ENCODE measurements at regions not wholly inside any gene's neighbourhood (a gene's known extent, or its start where the extent isn't known, plus 50 kb on each side); places are given as distances from the start of the nearest gene placed in this dataset.

DNA sequence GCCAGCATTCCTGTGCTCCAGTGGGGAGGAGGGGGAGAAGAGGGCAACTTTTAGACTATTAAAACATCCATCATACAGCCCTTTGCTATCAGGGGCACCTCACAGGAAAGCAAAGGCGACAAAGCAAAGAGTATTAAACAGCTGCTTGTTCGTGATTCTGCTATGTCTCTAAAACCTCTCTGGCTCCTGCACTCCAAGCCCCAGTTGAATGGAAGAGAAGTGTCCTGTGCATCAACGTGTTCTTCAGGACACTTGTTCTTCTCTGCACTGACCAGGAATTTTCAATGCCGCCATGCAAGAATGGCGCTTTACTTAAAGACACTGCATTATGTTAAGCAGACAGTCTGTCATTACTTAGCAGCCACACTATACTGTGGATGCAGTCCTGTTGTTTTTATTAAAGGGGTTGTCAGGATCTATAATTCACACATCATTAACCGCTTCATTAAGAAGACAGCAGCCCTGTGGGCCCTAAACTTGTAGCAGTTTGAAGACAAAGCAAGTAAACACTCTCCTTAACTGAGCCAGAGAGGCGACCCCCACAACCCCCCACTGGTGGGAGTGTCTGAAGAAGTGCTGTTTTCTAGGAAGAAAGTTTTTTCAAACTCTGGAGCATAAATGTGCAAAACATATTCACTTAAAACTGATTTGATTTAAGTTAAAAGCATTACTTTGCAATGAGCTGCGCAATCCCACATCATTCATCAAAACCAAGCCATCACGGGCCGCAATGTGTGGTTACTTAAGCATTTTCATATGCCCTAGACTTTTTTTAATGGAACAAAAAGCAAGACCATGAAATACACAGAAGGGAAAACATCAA lies 164.5 kb downstream of the ZNF608 start:
- no peak for DNase-seq

DNA sequence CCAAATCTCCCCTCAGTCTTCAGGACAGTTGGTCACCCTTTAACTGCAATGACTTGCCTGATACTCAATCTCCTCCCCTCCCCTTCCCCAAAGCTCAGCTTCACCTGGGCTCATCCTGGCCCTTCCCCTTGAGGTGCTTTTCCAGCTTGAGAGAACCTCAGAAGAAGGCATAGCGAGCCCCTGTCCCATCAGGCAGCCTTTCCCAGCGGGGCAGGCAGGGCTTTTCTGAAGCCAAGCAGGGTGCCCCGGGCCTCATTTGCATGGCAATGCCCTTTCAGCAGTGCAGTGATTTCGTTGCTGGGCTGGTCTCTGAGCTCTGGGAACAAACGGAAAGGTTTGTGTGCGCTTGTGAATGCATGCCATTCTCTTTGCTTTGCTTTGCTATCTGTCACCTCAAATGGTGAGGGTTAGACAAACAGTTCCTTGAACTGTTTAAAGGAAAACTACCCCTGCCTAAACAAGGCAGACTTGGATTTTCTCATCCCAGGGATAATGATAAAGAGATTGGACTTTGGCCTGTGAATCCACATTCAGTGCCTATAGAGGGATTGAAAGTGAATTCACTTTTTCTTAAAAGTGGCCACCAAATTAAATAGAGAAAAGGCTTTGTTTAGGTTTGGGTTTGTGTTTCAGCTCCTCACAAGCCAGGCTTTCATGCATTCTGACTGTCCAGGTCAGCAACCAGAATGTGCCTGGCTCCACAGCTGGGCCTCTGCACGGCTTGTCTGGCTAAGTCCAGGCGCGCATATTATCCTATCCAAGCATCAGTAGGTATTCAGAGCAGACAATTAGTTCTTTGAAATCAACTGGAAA lies 165.3 kb downstream of the ZNF608 start:
- DNase-seq, result no peak

DNA sequence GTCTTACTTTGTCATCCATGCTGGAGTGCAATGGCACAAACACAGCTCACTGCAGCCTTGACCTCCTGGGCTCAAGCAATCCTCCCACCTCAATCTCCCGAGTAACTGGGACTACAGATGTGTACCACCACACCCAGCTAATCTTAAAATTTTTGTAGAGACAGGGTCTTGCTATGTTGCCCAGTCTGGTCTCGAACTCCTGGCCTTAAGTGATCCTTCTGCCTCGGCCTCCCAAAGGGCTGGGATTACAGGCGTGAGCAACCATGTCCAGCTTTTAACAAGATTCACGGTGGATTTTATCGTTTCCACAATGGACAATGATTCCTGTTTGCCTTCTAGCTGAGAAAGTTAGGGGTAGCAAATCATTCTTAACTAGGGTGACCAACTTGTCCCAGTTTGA lies 165.9 kb downstream of the ZNF608 start:
- no peak for DNase-seq

DNA sequence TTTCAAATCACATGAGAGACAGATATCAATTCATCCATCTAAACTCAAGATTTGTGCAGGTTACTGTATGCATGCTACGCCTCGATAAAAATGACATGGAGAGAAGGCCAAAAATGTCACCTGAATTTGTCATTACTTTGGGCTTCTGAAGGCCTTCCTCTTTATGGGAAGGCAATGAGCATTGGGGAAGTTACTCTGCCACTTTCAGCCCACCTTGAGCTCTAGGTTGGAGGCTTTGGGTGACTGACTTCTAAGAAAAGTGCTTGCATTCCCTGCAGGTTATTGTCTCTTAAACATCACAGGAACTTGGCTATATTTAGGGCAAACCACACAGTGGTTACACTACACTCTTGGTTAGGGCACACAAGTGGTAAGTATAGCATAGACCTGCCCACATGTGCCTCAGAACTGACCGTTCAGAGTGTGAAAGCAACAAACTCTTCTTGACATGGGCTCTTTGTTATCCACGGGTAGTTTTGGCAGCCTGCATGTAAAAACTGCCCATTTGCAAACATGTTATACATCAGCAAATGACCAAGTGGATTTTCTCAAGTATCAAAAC lies 169.5 kb downstream of the ZNF608 start:
- DNase-seq, result no peak

DNA sequence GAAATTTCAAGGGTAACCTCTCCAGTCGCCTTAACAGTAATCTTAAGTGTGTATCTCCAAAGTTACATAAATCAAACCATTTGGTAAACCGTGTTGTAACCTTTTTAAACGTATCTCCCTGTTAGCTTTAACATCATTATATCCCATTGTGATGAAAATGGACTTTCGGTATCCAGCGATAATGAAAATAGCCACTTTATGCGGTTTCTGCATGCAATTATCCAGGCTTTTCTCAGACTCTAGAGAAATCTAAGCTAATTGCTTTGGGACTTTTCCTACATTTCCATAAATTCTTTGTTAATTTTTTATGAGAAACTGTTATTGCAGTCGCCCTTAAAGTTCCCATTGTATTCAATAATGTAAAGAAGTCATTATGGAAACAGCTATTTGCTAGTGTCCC lies 170.7 kb downstream of the ZNF608 start:
- DNase-seq, result no peak

DNA sequence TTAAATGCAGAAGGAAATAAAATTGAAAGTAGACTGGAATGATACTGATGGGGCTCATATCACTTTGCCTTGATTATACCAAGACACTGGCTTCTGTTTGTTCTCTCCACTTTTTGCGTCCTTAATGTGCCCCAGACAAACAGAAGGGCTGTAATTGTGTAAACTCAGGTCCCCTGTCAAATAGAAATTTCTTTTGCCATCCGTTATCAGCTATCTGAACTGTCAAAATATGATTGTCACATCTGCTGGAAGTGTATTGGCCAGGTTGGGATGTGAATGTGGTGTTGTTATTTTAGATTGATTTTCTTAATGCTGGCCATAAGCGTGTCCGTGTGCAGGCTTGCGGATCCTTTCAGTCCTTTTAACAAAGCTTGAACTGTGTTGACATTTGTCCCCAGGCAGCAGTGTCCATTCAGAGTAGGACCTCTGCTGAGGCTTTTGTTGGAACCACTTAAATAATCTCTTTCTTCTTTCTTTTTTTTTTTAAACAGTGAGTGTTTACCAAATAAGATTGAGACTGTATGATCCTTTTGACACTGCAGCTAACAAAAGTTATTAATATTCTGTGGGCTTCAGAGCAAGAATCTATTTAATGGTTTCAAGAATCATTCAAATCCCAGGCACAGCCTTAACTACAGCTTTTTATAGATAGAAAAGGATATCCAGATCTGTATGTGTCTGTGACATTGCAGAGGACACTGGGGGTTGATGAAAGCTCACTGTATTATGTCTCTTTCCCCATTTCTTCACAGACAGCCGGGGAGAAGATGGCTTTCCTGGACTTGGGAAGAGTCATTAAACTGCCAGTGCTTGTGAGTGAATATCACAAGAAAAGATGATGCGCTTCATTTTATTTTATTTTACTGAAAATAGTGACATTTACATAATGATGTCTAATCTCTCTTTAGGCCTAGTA lies 171.7 kb downstream of the ZNF608 start:
- DNase-seq, result no peak

DNA sequence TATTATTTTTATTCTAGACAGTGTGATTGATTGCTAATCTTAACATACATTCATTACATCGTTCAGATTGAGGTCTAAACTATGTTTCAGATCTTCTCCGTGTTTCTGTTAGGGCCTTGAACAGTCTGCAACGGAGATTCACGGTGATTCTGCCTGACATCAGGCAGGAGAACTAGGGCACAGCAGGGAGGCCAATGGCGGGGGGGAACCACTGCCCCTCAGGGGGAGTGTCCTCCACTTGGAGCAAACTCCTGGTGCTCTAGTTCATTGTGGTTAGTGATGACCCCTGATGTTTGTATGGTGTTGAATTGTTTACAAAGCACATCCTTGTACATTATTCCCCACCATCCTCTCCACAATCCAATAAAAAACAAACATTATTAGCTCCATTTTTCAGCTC lies 173.5 kb downstream of the ZNF608 start:
- no peak for DNase-seq

DNA sequence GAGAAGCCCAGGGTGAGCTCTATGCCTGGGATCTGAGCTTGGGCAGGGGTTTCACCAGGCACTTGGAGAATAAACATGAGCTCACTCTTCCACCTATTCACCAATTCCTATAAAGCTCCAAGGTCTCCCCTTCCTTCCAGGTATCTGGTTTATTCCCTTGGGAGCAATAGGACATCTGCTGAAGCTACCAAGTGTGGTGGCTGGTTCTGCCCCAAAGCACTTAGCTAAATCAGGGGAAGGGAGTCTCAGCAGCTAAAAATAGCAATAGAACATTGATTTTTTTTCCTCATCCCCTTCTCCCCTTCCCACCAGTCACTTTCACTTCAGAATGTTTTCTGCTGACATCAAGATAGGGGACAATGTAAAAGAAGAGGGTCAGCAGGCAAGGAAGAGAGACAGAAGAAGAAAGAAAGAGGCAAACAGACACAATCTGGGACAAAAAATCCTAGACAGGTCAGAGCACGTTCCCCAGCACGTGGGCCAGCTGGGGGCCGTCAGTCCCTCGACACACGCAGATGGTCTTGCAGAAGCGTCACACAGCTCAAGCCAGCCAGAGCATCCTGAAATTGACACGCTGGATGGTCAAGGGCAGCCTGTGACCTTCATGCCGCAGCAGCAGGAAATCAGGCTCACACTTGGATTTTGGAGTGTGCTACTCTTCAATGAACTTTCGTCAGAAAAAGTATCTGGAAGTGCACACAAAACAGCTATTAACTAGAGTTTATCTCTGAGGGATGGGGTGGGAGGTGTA lies 176.0 kb downstream of the ZNF608 start:
- DNase-seq, result no peak

DNA sequence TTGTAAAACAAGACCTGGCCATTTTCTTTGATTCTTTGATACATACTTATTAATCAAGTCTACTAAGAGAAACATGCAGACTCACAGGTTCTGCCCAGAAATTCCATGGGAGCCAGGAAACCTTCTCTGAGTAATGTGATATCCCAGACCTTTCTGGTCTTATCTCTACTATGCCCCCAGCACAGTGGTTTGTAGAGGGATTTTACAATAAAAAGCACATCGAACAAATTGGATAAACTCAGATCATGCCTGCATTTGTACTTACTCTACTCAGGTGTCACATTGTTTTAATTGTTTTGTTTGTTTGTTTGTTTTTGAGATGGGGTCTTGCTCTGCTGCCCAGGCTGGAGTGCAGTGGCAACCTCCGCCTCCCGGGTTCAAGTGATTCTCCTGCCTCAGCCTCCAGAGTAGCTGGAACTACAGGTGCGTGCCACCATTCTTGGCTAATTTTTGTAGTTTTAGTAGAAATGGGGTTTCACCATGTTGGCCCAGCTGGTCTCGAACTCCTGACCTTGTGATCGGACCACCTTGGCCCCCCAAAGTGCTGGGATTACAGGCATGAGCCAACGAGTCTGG lies 179.5 kb downstream of the ZNF608 start:
- DNase-seq, result no peak

DNA sequence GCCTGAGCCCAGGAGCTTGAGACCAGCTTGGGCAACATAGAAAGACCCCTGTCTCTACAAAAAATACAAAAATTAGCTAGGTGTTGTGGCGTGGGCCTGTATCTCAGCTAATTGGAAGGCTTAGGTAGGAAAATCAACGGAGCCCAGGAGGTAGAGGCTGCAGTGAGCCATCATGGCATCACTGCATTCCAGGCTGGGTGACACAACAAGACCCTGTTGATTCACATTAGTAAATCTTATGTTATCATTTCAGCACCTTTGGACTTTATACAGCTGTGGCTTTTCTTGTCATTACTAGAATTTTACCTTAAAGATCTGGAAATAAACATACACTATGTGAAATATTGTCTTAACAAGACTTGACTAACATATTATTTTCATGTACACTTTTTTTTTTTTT lies 185.0 kb downstream of the ZNF608 start:
- DNase-seq, result no peak

DNA sequence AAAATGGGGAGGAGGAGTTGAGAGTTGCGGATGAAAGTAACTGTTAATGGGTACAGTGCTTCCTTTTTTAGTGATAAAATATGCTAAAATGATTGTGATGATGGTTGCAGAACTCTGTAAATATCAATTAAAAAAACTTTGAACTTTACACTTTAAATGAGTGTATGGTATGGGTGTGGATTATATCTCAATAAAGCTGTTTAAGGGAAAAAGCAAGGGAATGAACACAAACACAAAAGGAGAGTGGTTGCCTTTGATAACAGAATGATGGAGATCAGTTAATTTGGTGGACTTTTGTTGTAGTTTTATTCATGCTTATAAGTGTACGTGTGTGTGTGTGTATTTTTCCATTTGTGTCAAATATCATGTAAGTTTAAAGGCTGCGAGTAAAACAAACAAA lies 186.1 kb downstream of the ZNF608 start:
- no peak for DNase-seq

DNA sequence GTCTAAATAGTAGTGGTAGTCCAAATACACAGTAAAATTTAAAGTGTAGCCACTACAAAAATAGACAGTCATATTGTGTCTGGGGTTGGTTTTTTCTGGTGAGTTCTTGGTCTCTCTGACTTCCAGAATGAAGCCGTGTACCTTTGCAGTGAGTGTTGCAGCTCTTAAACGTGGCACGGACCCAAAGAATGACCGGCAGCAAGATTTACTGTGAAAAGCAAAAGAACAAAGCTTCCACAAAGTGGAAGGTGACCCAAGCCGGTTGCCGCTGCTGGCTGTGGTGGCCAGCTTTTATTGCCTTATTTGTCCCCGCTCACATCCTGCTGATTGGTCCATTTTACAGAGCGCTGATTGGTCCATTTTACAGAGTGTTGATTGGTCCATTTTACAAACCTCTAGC lies 188.7 kb downstream of the ZNF608 start:
- DNase-seq, result no peak

DNA sequence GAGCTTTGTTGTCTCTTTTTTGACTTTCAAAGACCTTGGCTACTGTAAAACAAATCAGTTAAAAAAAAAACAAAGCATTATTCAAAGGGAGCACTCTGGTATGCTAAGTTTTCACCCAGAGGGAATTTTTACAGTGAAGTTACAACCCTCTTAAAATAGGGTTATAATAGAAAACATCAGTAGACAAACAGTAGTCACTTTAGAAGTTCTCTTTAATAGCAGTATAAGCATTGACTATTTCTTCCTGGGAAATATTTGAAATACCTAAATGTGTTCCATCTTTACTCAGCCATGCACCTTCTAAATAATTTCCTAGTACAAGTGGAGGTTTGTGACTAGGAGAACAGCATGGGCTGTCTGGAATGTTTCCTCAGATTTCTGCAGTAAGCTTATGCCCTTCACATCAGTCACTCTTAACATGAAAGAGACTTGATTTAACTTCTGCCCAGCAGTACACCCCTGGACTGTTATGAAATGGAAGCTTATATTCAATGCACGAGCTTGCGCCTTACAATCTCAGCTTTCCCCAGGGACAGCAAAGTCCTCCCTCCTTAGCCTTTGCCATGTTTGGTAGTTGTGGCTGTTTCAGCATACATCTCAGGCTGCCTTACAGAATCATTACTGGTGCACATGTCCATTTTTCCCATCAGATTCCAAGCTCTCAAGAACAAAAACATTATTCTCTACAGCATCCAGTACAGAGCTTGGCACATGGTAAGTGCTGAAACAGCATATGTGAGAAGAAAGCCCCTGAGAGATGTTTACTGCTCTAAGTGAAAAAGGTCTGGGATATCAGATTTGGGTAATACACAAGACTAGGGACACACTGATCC lies 191.5 kb downstream of the ZNF608 start:
- DNase-seq, result no peak

DNA sequence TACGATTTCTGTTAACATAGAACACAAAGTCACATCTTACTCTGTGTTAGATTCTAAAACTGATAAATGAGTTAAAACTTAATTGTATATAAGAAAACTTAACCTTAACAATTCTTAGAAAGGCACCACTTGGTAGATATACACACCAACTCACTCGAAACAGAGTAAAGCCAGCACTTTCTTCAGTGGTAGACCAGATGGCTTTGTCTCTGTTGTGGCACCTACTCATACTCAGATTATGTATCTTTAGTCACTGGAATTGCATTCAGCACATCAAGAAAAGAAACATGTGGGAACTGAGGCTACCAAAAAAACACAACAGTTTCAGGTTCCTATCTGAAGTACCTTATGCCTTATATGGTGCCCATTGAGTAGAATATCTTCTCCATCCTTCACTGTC lies 192.5 kb downstream of the ZNF608 start:
- DNase-seq, result no peak

DNA sequence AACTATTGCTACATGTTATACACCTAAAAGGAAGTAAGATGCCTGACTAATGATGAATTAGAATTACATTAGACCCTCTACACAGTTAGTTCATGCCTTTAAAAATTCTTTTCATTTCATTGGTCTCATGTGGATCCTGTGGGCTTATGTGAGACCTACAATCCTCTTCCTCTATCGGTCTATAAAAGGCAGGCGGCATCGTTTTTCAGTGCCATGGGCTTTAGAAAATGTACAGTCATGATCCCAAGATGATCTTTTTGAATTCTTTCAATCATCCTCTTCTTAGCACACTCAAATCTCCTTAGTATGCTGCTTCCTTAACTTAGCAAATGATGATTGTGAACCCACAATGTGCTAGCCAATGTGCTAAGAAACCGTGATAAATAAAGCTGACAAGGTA lies 193.9 kb downstream of the ZNF608 start:
- no peak for DNase-seq

DNA sequence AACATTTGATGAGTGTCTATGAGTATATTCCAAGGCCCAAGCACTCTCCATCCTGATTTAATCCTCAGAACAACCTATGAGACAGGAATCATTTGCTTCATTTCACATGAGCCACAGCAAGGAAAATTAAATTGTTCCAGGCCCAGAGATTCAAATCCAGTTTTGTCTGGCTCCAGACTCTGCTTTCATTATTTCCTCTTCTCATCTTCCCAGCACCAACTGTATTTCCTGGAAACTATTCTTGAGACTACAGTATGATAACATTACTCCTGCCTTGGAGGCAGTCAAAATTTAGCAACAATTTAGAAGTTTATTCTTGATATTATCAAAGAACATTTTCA lies 194.5 kb downstream of the ZNF608 start:
- DNase-seq, result no peak

DNA sequence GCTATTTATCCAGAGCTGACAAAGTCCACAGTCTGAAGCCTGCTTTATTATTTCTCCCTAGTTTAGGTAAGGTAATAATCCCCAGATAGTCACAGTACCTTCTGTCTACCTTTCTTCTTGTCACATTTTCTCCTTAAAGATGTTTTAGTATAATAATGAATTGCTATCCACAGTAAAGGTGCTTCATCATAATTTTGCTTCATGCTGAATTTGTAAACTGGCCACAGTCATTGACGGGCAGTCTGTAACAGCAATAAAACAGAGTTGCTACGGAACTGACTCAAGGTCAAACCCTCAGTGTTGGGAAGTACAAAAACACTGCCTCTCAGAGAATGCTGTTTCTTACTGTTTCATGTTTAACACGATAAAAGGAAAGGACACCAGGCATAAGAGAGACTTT lies 195.7 kb downstream of the ZNF608 start:
- DNase-seq, result no peak

DNA sequence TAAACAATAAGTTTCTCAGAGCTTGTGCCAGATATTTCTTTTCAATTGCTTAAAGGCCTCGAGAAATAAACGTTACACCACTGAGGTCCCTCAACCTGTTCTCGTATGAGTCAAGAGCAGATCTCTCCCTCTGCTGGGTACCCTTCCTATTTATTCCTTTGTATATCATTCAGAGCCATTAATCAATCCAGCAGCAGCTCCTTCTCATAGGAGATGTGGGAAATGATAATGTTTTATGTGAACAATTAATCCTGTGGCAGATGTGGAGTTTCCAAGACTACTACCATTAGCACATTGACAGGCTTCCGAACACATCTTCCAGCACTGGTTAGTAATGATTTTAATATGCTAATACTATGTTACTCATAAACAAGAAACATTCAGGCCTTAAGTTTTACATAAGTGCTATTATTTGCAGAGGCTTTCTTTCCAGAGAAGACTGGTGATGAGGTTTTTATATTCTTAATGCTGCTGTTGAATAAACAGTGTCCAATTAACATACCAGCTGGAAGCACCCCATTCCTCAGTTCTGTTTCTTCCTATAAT lies 196.5 kb downstream of the ZNF608 start:
- no peak for DNase-seq

DNA sequence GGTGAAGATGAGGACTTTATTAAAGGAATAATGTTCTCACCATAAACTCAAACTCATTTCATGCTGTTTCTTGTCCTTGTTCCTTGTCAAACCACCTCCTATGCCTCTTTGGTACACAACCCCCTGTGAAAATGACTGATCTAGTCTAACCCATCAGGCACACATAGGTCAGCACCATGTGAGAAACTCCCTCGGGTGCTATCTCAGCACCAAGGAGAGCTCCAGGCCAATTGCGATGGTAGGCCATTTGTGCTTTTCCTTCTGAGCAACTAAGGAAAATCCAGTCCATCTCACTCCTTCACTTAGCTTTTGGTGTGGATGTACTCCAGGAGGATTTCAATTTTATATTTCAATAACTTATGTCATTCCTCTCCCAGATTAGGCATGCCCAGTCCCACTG lies 199.8 kb downstream of the ZNF608 start:
- DNase-seq, result no peak

DNA sequence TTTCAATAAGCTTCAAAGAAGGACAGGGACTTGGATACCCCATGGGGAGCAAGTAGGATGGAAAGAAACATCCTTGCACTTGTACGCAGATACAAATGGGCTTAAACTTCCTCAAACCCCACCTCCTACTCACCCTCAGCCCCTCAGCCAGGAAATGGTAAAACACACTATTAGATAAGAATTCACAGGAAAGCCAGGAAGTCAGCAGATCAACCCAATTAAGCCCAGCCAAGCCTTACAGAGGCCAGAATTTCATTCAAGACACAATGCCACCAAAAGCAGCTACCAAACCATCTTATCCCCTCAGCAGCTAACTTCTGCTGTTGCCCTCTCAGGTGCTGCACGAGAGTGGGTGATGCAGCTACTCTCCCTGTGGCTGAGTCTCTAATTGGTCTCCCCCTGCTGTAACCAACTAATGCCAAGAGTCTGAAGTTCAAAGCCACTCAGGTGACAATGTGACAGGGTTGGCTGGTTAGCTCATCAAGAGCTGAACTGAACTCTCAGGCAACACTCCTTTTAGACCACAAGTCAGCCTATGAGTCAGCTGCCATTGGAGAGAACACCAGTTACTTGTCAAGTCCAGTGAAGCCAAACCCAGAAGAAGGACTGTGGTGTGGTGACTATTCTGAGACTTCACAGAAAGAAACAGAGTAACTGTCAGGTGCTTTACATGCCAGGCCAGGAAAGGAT lies 201.9 kb downstream of the ZNF608 start:
- DNase-seq, result no peak
